Activated T-cell treated with anti-CD3 and anti-CD28 coated beads, Interleukin-2, amount 50 U/mL, for 72 hours (primary cell): ENCODE measurements at regions not wholly inside any gene's neighbourhood (a gene's known extent, or its start where the extent isn't known, plus 50 kb on each side); places are given as distances from the start of the nearest gene placed in this dataset.
"Not testable (repeated sequence)": the region's sequence is repeated elsewhere in the genome, so short reads cannot be mapped to it uniquely, and the experiment has no call there.

Experiments used
- ATAC-seq, 2 donors: fragments of 150-1000 bp; cut with Tn5 transposase; replicated peaks in 1 of 2; 2 replicates each; pipeline ENCODE4 v1.10.0; 2021; ENCODE audit warnings: moderate library complexity in 2 of 2, mild to moderate bottlenecking in 1 of 2
- DNase-seq, 2 donors: peaks; one replicate each; pipeline ENCODE4 v3.0.0; 2021 to 2022; ENCODE audit warnings: mixed read lengths in 1 of 2
- H3K27ac Mint-ChIP-seq: one replicate; pipeline ENCODE4 v1.8.0; 2022; ENCODE audit warnings: mild to moderate bottlenecking, moderate library complexity, mixed read lengths
- H3K27me3 Mint-ChIP-seq: one replicate; pipeline ENCODE4 v1.8.0; 2022; ENCODE audit warnings: low read depth, mixed read lengths
- H3K36me3 Mint-ChIP-seq, 2 donors: one replicate each; pipeline ENCODE4 v1.8.0; 2022; ENCODE audit warnings: mixed read lengths in 2 of 2, mild to moderate bottlenecking in 1 of 2; ENCODE audit not compliant: insufficient read depth in 2 of 2
- H3K4me1 Mint-ChIP-seq: one replicate; pipeline ENCODE4 v1.8.0; 2022; ENCODE audit warnings: low read depth, mixed read lengths
- H3K4me3 Mint-ChIP-seq, 2 donors: one replicate each; pipeline ENCODE4 v1.8.0; 2022; ENCODE audit warnings: mild to moderate bottlenecking in 2 of 2, mixed read lengths in 2 of 2, moderate library complexity in 2 of 2
- H3K9me3 Mint-ChIP-seq, 2 donors: one replicate each; pipeline ENCODE4 v1.8.0; 2022; ENCODE audit warnings: mixed read lengths in 2 of 2

DNA sequence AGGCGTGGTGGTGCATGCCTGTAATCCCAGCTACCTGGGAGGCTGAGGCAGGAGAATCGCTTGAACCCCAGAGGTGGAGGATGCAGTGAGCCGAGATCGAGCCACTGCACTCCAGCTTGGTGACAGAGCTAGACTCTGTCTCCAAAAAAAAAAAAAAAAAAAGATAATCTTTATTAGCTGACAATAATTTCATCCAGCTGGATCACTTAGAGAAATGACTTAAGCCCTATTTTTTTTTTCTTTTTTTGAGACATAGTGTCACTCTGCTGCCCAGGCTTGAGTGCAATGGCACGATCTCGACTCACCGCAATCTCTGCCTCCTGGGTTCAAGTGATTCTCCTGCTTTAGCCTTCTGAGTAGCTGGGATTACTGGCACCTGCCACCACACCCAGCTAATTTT is 51.6 kb upstream of the MAP4K4 start:
- not testable (repeated sequence) for ATAC-seq, H3K4me1 Mint-ChIP-seq, H3K27me3 Mint-ChIP-seq, H3K9me3 Mint-ChIP-seq, H3K4me3 Mint-ChIP-seq, H3K36me3 Mint-ChIP-seq, DNase-seq, H3K27ac Mint-ChIP-seq

DNA sequence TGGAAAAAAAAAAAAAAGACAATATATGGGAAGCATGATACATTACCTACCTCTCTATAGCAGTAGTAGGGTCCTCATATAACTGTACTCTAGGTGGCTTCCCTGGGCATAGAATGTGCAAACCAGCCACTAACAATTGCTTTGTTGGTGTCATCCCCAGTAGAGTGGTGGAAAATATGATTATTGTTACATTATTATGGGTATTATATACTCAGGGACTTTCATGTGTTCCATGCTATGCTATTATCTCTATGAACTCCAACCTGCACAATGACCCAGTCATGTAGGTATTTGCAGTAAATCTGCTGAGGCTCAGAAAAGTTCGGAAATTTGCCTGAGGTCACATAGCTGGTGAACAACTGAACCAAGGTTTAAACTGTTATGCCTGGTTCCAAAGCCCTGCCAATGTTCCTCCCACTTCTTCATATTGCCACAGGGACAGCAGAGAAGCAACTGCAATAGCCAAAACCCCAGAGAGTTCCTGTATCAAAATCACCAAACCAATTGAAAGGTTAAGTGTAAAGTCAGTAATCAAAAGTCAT is 52.6 kb upstream of the MAP4K4 start:
- no peaks in the 10 kb centered on the region for H3K4me1 Mint-ChIP-seq
- H3K4me3 Mint-ChIP-seq = no peak overlapping the region
- DNase-seq (no peak), ATAC-seq (no peak)
- H3K27ac Mint-ChIP-seq = no peak overlapping the region
- no peaks in the 10 kb centered on the region for H3K27me3 Mint-ChIP-seq
- no peaks in the 10 kb centered on the region for H3K36me3 Mint-ChIP-seq
- no peaks in the 10 kb centered on the region for H3K9me3 Mint-ChIP-seq

DNA sequence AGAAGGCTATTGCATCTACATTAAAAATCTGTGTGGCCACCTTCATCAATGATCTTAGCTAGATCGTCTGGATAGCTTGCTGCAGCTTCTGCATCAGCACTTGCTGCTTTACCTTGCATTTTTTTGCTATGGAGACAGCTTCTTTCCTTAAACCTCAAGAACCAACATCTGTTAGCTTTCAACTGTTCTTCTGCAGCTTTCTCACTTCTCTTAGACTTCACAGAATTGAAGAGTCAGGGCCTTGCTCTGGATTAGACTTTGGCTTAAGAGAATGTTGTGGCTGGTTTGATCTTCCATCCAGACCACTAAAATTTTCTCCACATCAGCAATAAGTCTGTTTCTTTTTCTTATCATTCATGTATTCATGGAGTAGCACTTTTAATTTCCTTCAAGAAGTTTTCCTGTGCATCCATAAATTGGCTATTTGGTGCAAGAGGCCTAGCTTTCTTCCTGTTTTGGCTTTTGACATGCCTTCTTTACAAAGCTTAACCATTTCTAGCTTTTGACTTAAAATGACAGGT is 54.4 kb upstream of the MAP4K4 start:
- Mint-ChIP-seq H3K4me3 (no peak overlapping the region), H3K9me3 (no peaks in the 10 kb centered on the region), H3K4me1 (no peaks in the 10 kb centered on the region), H3K27me3 (no peaks in the 10 kb centered on the region), H3K27ac (no peak overlapping the region), H3K36me3 (no peaks in the 10 kb centered on the region)
- no peak for ATAC-seq
- no peak for DNase-seq

DNA sequence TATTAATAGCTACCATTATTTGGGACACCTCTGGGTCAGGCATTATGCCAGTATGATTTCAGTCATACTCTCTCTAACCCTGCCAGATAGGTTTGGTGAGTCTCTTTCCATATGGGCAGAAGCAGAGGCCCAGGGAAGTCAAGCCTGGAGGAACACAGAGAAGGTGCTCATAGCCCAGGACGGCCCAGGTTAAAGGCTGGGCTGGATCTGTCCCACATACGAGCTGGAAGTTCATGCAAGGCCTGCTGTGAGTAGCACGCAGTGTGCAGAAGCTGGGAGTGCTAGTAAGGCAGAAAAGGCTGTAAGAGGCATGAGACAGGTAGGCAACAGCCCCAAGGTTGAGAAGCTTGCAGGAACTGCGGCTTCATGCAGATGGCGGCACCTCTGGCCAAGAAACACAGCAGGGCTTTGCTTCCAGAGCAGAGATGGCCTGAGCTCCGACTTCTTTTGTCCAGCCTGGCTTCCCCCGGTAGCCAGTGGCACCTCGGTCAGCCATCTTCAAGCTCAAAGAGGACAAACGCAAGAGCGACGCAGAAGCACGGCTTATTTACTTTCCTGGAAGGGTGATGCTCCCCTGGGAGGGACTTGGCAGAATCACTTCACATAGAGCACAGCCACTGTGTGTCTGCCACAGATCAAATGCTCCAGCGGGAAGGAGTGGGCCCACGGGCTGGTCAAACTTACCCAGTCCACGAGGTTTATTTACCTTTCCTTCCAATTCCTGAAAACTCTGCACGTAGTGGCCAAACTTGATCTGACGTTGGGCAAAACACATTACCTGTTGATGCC is 58.5 kb upstream of the MAP4K4 start:
- H3K27ac Mint-ChIP-seq = no peak overlapping the region

DNA sequence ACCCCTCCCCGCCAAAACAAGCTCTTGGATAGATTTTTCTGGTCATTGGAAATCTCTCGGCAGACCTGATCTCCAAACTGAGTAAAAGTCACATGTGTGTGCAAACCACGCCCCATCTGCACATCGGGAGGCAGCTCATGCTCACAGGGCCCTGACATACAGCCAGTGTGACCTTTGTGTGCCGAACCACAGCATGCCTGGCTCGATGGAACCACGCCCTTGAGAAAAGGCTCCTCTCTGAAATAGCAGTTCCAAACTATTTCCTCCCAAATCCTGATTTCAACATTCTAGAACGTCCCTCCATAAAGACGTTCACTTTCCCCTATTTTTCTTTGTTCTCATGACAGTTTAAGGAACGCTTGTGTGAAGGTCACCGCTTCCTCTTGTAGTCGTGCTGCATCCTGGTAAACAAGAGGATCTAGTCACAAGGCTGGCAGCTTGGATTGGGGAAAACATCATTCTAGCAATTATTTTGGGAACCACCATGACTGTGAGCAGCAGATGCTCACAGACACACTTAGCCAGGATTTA is 59.3 kb upstream of the MAP4K4 start:
- Mint-ChIP-seq H3K27me3 (no peaks in the 10 kb centered on the region), H3K9me3 (no peaks in the 10 kb centered on the region), H3K4me3 (no peak overlapping the region), H3K4me1 (peaks cover 4% of the 10 kb centered on the region), H3K27ac (no peak overlapping the region), H3K36me3 (no peaks in the 10 kb centered on the region)
- DNase-seq (no peak), ATAC-seq (no peak)

More for the DNA sequence above, 58.5 kb upstream of the MAP4K4 start:
- no peak for ATAC-seq
- H3K36me3 Mint-ChIP-seq = no peaks in the 10 kb centered on the region
- no peaks in the 10 kb centered on the region for H3K27me3 Mint-ChIP-seq
- H3K4me3 Mint-ChIP-seq = no peak overlapping the region
- no peak for DNase-seq
- peaks cover 2% of the 10 kb centered on the region for H3K4me1 Mint-ChIP-seq
- H3K9me3 Mint-ChIP-seq = no peaks in the 10 kb centered on the region

DNA sequence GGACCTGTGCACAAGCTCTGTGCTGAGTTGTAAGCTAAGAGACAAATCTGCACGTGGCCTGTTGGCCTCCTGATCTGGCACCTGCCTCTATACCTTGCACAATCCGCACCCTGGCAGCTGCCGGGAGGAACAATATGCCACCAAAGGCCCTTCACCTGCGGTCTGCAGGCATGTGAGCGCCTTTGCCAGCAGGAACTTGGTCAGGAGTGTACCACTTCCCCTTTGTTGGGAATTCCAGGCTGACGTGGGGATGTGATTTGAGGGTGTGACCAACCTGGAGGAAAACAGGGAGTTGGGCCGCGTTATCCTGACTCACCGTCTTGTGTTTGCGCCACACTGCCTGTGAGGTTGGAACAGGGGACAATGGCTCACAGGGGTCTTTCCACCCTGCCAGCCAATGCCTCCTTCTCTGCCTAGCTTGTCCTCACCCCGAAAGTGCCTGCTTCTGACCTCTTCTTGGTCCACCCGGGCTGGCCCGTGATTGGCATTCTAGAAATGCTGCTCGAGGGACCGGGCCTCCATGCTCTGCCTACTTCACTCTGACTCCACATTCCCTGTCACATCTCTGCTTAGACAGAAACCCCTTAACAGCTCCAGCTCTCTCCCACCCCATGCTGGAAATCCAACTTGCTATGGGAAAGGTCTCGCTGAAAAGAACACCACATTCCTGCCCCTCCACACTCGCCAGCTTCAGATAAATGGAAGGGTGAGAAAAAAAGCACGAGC is 67.1 kb upstream of the MAP4K4 start:
- ATAC-seq = no peak
- DNase-seq = no peak
- no peaks in the 10 kb centered on the region for H3K9me3 Mint-ChIP-seq
- H3K27me3 Mint-ChIP-seq = no peaks in the 10 kb centered on the region
- no peak overlapping the region for H3K4me3 Mint-ChIP-seq
- H3K27ac Mint-ChIP-seq = no peak overlapping the region
- H3K4me1 Mint-ChIP-seq = peaks cover 12% of the 10 kb centered on the region
- peaks cover 0 to 3% of the 10 kb centered on the region in 2 donors for H3K36me3 Mint-ChIP-seq

DNA sequence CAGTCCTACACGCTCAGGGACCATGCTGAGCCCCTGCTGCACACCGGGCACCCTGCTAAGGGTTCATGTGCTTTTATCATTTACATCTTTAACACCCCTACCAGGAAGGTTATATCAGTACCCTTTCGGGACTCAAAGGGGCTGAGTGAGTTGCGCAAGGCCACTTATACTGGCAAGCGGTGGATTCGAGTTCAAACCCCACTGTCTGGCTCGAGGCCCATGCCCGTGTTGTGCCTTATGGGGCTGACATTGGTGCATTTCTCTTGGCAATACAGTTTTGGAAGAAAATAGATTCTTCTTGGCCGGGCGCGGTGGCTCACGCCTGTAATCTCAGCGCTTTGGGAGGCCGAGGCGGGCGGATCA is 69.5 kb upstream of the MAP4K4 start:
- Mint-ChIP-seq H3K9me3 (no peaks in the 10 kb centered on the region), H3K27ac (no peak overlapping the region), H3K27me3 (no peaks in the 10 kb centered on the region), H3K4me1 (peaks cover 20% of the 10 kb centered on the region), H3K36me3 (peaks cover 0 to 3% of the 10 kb centered on the region in 2 donors), H3K4me3 (no peak overlapping the region)
- no peak for DNase-seq
- no peak for ATAC-seq

DNA sequence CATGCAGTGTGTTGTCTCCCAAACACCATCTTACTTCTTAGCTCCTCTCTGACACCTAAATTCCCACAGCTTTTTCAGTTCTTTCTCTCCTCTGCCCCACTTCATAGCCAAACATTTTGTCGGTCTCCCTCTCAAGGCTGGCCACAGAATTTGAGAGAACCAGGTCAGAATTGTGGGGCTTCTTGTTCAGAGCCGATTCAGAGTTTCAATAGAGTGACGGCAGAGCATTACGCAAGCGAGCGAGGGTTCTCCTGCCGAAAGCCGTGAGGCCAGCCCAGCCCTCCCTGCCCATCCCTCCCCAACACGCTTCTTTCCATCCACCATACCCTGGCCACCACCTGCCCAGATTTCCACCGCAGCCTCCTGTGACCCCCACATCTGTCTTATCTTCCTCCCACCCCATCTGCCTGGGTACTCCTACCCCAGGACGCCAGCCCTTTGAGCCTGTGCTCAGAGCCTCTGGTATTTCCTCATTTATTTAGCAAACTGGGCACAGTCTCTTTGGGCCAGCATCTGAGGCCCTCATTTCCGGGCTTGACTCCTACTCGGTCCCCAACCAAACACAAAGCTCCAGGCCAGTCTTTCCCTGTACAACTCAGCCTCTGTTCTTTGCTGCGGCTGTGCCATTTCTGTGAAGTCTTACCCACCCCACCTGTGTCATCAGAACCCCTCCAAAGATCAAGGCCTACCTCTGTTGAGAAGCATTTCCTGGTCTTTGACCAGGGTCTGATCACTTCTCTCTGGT is 70.0 kb upstream of the MAP4K4 start:
- no peaks in the 10 kb centered on the region for H3K9me3 Mint-ChIP-seq
- ATAC-seq (no peak), DNase-seq (no peak)
- no peaks in the 10 kb centered on the region for H3K27me3 Mint-ChIP-seq
- peaks cover 0 to 3% of the 10 kb centered on the region in 2 donors for H3K36me3 Mint-ChIP-seq
- H3K27ac Mint-ChIP-seq = no peak overlapping the region
- peaks cover 25% of the 10 kb centered on the region for H3K4me1 Mint-ChIP-seq
- no peak overlapping the region for H3K4me3 Mint-ChIP-seq

DNA sequence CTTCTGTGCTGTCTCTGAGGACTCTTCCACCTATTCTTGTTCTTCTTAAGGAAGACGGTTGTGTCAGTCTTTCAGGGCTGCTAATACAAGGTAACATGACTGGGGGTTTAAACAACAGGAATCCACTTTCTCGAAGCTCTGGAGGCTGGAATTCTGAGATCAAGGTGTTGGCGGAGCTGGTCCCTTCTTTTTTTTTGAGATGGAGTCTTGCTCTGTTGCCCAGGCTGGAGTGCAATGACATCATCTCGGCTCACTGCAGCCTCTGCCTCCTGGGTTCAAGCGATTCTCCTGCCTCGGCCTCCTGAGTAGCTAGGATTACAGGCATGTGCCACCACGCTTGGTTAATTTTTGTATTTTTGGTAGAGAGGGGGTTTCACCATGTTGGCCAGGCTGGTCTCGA is 71.7 kb upstream of the MAP4K4 start:
- H3K4me3 Mint-ChIP-seq, ATAC-seq, H3K9me3 Mint-ChIP-seq, H3K27ac Mint-ChIP-seq, H3K27me3 Mint-ChIP-seq, H3K36me3 Mint-ChIP-seq, DNase-seq: not testable (repeated sequence)
- H3K4me1 Mint-ChIP-seq = peaks cover 38% of the 10 kb centered on the region

DNA sequence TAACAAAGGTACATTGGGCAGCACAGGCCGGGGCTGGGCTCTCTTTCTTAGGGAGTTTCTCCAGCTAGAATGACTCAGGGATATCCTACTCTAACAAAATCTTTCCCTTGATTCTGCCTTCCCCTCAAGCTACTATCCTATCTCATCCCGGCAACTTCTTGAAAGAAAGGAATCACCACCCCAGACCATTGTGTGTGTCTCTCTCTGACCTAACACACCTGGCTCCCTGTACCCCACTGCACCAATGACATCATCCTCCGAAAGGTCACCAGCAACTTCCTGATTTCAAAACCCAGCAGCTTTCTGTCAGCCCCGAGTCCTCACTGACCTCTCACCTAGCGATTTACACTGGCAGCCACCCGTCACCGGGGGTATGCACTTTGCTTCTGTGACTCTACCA is 72.1 kb upstream of the MAP4K4 start:
- Mint-ChIP-seq H3K27me3 (no peaks in the 10 kb centered on the region), H3K27ac (no peak overlapping the region), H3K36me3 (peaks cover 0 to 3% of the 10 kb centered on the region in 2 donors), H3K4me1 (peaks cover 38% of the 10 kb centered on the region), H3K4me3 (no peak overlapping the region), H3K9me3 (no peaks in the 10 kb centered on the region)
- ATAC-seq = no peak
- DNase-seq = no peak

DNA sequence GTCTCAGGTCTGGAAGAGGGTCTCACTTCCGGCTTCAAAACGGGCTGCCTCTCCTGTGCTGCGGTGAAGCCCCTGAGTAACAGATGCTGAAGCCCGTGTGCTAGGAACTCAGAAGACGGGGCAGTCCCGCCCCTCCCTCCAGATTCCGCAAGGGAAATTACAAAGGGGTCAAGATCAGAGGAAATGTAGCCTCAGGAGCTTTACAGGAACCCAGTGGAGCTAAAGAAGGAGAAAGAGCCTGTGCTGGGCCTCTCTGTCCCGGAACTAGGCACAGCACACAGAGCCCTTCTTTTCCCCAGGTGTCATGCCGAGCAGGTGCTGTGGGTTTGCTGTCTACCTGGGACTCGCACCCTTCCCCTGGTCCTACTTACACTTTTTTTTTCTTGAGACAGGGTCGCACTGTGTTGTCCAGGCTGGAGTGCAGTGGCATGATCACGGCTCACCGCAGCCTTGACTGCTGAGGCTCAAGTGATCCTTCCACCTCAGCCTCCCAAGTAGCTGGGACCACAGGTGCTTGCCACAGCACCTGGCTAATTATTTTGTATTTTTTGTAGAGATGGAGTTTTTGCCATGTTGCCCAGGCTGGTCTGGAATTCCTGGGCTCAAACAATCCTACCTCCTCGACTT is 72.7 kb upstream of the MAP4K4 start:
- no peak for ATAC-seq
- Mint-ChIP-seq H3K36me3 (peaks cover 0 to 3% of the 10 kb centered on the region in 2 donors), H3K4me1 (peaks cover 38% of the 10 kb centered on the region), H3K4me3 (no peak overlapping the region), H3K9me3 (no peaks in the 10 kb centered on the region), H3K27ac (no peak overlapping the region), H3K27me3 (no peaks in the 10 kb centered on the region)
- DNase-seq = no peak

DNA sequence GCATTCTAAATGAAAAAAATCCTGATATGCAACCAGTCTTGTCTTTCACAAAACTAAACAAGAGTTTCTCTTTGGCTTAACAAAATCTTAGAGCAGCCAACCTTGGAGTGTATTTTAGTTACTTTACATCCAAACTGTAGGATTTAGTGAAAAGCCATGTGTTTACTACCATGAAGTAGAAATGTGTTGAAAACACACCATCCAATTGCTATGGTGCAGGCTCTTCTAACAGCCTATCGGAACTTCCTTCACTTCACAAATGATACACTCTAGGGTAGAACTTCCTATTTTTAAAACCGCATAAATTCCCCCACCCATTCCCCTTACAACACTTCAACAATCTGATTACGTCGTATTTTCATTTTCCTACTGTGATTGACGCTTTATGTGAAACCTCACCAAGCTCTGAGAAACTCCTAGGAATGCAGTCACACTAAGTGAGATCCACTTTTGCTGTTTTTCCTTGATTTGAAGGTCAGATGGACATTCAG is 74.4 kb upstream of the MAP4K4 start:
- no peak for DNase-seq
- Mint-ChIP-seq H3K4me1 (peaks cover 38% of the 10 kb centered on the region), H3K27me3 (no peaks in the 10 kb centered on the region), H3K36me3 (peaks cover 0 to 3% of the 10 kb centered on the region in 2 donors), H3K4me3 (peak overlapping the region; percentile 43 to 63), H3K27ac (peak overlapping the region; percentile 63), H3K9me3 (no peaks in the 10 kb centered on the region)
- peak; percentile 31 to 52 for ATAC-seq
